ENCODE measurements at regions not wholly inside any gene's neighbourhood (a gene's known extent, or its start where the extent isn't known, plus 50 kb on each side); places are given as distances from the start of the nearest gene placed in this dataset.
"Not testable (repeated sequence)": the region's sequence is repeated elsewhere in the genome, so short reads cannot be mapped to it uniquely, and the experiment has no call there.

DNA sequence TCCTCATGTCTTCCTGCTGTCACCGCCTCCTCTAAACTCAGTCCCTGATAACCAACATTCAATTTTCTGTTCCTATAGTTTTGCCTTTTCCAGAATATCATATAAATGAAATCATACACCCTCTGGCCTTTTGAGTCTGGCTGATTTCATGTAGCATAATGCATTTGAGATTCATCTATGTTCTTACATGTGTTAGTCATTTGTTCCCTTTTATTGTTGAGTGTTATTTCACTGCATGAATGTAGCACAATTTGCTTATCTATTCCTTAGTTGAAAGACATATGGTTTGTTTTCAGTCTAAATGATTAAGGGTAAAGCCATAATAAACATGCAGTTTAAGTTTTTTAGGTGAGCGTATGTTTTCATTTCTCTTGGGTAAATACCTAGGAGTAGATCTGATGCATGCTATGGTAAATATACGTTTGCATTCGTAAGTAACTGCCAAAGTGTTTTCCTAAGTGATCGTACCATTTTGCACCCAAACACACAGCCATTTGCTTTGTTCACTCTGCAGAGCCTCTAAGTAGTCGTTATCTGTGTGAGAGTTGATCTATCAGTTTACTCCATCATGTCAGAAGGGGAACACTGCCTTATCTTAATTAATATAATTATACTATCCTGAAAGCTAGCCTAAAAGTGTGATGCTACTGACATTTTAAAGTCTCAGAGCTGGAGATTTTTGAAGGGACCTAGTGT, 460.8 kb downstream of the DMAC1 start:
- no peak for DNase-seq

DNA sequence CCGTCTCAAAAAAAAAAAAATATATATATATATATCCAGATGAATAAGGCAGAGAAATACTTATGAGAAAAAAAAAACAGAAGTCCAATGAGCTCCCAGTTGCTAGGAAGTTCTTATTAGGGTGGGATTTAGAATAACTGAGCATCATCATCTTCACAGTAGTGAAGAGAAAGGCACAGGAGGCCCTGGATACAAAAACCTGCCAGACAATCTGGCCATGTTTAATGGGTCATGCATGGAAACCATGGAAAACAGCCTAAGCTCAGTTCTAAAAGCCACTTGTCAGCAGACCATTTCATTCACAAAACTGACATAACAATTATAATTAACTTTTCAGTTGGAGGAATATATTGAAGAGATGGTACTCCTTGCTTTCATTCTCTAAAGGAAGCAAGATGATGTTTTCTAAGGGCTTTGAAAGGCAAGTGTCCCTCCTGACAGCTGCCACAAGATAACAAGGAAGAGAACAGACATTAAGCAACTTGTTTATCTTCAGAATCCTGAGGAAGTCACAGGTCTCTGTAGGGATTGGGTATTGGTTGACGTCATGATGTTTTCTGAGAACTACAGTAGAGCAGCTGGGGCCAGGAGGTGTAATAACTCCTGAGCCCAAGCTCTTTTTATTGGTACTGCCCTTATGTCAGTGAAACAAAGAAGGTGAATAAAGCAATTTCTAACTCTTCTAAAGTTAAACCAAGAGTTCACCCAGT, 463.1 kb downstream of the DMAC1 start:
- DNase-seq: peak in 2 of 4 experiments; percentile 11 to 44

- no peak for DNase-seq
Measured at GRCh38 chr9:7333719-7334118, 465.9 kb downstream of the DMAC1 start.

DNA sequence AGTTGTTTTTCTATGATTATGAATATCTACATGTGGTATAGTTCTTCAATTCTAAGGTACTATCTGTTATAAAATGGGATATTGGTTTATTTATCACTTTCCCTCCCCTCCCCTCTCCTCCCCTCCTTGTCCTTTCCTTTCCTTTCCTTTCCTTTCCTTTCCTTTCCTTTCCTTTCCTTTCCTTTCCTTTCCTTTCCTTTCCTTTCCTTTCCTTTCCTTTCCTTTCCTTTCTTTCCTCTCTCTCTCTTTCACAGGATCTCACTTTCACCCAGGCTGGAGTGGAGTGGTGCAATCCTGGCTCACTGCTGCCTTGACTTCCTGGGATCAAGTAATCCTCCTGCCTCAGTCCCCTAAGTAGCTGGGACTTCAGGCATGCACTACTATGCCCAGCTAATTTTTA, 466.8 kb downstream of the DMAC1 start:
- no peak for DNase-seq

GRCh38 chr9:7328453-7328852, 471.1 kb downstream of the DMAC1 start:
- no peak for DNase-seq

- no peak for DNase-seq
Measured at GRCh38 chr9:7325995-7326394, 473.6 kb downstream of the DMAC1 start.

DNA sequence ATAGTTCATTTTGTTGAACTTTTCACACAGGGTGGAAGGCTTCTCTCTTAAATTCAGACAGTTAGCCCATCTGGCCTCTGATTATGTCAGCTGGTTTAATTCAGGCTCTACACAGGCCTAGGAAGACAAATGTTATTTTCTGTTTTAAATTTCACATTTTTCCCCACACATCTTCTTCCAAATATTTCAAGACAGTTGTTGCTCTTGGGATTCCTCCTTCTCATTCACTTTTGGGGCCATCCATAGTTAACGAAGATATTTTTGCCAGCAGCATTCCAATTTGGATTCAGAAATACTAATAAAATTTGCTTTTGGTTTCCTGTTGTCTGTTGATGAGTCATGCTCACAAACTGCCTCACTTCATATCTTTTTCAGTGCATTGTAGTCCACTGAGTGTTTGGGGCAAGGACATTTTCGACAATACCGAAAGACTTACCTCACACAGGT, 475.4 kb downstream of the DMAC1 start:
- no peak for DNase-seq

DNA sequence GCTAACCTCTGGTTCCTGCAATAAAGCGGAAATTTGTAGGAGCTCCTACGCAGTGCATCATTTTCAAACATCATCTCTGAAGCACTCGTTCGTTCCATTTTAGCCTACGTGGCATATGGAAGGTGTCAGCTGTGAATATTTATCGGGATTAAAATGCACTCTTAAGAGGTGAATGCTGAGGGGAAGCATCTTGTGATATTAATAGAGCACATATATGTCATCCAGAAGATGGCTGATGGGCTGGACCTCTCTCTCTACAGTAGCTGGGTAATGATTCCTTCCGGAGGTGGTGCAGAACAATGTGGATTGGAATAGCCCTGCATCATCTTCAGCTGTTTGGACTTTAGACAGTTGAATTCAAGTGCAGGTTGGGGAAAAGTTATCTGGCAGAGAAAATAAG, 478.7 kb downstream of the DMAC1 start:
- no peak for DNase-seq

GRCh38 chr9:7320139-7320538, 479.4 kb downstream of the DMAC1 start:
- peak in 1 of 4 experiments; percentile 14 for DNase-seq

GRCh38 chr9:7318920-7319319, 480.7 kb downstream of the DMAC1 start:
- no peak for DNase-seq

- DNase-seq: no peak
Measured at GRCh38 chr9:7316967-7317366, 482.6 kb downstream of the DMAC1 start.

GRCh38 chr9:7316166-7316795, 483.3 kb downstream of the DMAC1 start:
- DNase-seq: peak in 2 of 4 experiments; percentile 8 to 23

- DNase-seq: no peak
Measured at GRCh38 chr9:7315746-7316145, 483.8 kb downstream of the DMAC1 start.

DNA sequence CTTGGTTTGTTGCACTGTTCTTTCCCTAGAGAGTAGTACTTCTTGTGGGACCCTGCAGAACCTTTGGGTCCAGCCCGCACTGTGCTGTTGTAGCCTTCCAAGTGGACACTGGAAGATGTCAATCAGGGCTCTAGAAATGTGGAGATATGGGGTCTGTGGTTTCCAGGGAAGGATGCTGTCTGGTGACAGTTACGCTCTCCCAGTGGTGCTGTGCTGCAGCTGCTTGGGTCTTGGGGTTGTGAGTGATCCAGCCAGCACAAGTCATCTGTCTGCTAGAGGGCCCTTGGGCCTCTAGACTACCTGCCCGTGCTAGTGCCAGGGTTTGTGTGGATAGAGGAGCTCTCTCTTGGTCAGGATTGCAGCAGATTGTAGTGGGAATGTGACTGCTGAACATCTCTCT, 484.5 kb downstream of the DMAC1 start:
- no peak for DNase-seq

- no peak for DNase-seq
Measured at GRCh38 chr9:7313389-7313788, 486.2 kb downstream of the DMAC1 start.

DNA sequence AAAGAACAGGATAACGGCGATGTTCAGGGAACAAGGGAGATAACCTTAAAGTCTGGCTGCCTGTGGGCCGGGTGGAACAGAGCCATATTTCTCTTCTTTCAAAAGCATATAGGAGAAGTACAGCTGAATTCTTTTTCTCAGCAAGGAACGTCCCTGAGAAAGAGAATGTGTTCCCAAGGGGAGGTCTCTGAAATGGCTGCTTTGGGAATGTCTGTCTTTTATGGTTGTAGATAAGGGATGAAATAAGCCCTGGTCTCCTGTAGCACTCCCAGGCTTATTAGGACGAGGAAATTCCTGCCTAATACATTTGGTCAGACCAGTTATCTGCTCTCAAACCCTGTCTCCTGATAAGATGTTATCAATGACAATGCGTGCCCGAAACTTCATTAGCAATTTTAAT, 490.5 kb downstream of the DMAC1 start:
- DNase-seq: not testable (repeated sequence)

- DNase-seq: no peak
Measured at GRCh38 chr9:7305677-7306076, 493.9 kb downstream of the DMAC1 start.

- no peak for DNase-seq
Measured at GRCh38 chr9:7304627-7304995, 495.0 kb downstream of the DMAC1 start.

- no peak for DNase-seq
Measured at GRCh38 chr9:7303907-7304626, 495.5 kb downstream of the DMAC1 start.

DNA sequence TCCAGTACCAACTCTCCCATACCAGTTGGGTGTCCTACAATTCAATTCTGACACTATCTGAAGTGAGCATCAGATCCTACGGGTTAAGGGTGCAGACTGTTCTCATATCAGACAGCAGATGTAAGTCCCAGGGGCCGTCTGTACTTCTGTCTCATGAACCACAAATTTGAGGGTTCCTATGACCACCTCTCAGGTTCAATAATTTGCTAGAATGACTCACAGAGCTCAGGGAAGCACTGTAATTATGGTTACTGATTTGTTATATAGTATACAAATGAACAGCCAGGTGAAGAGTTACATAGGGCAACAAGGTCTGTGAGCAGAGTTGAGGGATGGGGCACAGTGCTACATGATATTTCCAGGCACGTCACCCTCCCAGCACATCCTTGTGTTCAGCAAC, 499.1 kb downstream of the DMAC1 start:
- no peak for DNase-seq

DNA sequence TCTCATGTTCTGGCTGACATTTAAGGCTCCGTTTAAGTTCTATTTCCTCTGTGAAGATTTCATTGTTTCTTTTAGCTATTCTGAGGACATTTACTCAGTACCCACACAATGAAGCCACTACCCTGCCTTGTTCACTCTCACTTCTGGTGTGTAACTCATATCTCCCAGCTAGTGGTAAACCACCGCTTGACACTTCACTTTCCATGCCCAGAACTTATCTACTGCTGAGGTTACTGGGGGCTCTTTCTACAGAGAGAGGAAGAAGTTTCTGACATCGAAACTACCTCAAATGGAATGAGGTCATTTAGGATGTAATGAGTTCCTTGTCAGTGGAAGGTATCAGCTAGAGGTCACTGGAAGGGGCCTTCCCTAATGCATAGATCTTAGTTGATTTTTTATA, 501.5 kb downstream of the DMAC1 start:
- DNase-seq: peak in 1 of 4 experiments; percentile 19

DNA sequence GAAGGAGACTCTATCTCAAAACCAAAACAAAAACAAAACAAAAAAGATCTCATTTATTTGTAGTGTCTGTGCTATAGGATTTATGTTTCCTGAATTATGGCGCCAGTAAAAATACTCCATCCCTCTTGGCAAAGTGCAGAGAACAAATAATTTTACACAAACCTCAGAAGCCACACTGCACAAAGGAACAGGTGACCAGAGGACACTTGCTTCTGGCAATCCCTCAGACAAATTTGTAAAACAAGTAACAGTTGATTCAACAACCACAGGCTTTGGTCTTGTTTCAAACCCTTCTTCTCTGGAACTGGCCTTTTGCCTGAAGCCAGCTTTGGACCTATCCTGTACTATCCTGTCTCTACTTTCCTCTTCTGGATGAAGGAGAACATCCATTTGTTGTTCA, 502.1 kb downstream of the DMAC1 start:
- DNase-seq: no peak

DNA sequence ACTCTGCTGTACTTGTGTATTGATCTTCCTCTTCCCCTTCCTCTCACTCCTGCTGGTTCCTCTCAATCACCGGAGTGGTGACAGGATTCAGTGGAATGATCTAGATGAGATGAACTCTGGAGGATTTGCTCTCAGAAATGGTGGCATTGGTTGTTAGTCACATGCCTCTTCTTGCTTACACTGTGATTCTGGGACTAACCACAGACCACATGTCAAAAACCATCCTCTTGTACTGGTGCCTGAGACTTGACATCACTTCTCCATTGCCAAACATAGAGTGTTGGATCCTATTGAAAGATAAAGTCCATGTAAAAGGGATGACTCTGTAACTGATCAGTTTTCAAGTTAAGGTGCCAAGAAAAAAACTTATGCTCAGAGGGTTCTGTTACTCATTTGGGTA, 506.5 kb downstream of the DMAC1 start:
- DNase-seq: no peak

Measured in suppressor macrophage (primary cell).